NCI-H1105 (cell line): ENCODE measurements at regions not wholly inside any gene's neighbourhood (a gene's known extent, or its start where the extent isn't known, plus 50 kb on each side); places are given as distances from the start of the nearest gene placed in this dataset.
A peak's percentile ranks its signal among the peaks of the same experiment; 100 is the strongest.

Experiments used
- DNase-seq: peaks from one replicate; lab custom pipeline; 2025; lab: John Stamatoyannopoulos, UW

DNA sequence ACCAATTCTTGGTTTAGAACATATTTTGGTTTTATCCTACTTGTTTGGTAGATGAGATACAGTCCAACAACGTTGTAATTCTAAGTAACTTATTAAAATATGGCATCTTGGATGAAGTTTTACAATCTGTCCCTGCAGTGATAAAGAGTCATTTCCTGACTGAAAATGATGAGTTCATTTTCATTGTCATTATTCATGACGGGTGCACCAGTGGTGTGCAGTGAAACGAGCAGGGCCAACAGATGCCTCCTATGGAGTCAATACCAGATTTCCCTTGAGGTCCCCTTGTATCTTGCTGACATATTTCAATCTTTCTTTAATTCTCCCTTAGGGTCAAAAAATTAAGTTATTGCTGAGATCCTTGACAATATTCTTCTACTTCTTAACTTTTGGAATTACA lies 438.5 kb downstream of the LRIG3 start:
- no peak for DNase-seq

DNA sequence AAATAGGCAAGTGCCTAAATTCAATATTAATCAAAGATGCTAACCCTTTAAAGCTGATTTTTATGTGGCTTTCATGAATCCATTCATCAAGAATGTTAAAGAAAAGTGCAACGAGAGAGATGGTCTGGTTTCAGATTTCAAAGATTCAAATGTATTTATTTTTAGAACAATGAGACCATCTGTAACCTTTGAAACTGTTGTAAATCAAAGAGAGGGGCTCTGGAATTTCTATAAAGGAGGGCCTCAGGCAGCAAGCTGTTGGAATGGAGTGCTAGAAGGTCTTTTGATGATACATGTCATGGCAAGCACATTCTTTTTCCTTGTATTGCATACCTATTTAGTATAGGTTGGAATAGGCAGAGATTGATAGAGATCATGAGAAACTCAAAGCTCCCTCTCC lies 433.0 kb downstream of the LRIG3 start:
- DNase-seq, result no peak

DNA sequence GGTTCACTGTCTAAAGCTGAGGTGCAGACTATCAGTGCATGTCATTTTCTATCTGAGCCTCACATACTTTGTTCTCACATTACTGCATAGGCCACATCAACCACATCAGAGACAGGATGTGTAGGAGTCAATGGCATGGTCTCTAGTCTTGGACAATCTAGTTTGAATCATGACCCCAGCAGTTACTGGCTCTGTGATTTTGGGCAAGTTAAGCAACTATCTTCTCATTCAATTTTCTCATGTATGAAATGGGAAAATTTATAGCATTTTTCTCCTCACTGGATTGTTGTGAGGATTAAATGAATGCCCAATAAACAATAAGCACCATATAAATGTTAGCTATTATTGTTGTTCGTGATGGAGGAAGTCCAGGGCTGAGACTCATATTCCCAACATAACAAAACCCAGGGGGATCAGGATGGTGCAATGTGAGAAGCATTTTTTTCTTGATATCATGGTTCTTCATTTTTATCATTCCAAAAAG lies 432.6 kb downstream of the LRIG3 start:
- DNase-seq, result no peak

DNA sequence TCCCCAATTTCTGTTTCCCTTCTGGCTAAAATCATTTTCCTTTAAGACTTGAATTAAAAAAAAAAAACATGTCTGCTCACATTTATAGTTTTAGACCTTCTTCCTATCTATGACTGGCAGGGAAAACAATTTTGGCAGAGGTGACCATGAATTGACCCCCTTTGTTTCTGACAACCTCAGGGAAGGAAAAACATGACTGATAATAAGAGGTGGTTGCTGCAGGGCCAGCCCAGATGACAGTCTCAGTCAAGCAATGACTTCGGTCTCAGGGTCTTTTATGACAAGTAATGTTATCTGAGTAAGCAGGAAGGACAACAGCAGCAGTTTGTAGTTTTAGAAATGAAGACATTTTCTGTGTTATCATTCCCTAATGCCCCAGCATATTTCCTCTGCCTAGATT lies 430.9 kb downstream of the LRIG3 start:
- no peak for DNase-seq

DNA sequence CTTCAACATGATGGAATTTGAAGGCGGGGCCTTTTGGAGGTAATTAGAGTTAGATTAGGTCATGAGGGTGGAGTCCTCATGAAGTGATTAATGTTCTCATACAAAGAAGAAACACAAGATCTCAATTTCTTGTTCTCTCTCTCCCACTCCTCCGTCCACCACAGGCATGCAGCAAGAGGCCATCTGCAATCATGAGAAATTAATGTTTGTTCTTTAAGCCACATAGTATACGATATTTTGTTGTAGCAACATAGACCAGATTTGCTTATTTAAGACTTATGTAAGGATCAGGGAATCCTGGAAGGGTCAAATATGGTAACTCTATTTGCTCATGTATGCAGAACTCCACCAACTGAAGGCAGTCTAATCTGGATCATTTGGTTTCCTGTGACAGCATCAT lies 429.0 kb downstream of the LRIG3 start:
- no peak for DNase-seq

DNA sequence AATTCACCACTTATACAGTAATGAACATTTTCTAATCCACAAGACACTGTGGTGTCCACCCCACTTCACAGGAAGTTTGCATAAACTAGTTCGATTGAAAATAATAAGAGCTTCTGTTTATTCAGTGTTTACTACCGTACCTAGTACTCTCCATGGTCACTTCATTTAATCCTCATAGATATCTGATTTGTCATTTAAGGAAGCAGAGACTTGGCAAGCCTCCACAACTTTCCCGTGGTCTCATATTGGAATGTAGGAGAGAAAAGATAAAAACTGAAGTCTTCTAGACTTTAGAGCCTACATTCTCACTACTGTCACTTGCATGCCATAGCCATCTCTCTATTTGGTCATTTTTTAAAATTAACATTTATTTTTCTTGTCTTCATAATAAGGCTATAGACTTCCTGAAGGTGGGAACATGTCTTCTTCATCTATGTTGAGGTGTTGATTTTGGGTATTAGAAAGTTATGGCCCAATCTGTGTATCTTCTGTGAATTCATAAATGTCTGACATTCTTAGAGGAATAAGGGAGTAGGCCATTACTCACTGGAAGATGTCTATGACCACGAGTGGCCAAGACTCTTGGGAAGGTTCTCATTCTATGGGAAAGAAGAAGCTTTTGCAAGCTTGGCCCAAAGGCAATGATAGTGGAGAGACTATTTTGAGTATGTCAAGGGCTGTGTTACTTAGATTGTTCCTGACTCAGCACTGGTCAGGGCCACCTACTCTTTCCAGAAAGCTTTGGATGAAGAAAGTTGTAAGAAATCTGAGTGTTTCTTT lies 423.7 kb downstream of the LRIG3 start:
- no peak for DNase-seq

DNA sequence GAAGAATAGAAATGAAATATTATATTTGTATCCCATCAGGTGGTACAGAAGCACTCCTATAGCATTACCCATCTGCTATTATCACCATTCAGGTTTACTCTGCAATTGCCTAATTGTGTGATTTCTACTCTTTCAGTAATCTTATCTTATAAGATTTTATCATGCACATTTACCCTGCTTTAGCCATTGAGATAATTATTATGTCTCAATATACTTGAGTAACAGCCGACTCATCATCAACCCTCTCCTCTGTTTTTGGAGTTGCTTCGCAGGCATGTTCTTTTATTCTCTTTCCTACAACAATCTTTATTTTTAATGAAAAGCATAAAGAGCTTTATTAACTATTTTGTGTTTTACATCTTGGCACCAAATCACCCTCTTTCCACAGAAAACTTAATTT lies 419.9 kb downstream of the LRIG3 start:
- DNase-seq, result no peak

DNA sequence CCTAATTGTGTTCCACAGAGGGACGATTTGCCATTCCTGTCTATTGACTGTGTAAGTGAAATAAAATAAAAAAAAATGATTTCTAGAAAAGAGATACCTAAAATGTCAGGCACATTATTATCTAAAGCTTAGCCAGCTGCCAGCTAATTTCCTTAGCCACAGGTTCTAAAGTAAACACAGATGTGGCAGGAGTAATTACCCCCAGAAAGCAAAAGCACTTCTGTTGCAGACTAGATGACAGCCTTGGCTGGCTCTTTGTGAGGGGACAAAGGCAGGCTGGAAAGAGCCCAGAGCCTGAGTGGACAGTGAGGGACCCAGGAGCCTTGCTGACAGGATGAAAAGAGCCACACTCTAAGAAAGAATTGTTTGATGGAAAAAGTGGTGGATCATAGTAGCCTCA lies 418.1 kb downstream of the LRIG3 start:
- DNase-seq, result peak; percentile 87

DNA sequence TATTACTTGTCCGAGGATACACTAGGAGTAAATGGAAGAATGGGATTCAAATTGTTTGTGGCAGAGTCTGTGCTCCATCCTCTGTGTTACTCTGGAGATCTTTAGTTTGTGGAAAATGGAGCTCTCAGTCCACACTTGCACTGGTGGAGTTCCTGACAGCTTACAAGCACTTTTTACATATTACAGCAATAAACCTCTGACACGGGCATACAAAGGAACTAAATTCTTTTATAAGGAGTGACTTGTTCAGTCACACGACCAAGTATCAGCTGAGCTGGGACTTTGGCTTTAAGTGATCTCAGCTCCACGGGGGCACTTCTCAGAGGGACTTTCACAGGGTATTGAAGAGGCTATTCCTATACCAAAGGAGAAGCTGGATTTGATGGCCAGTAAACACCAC lies 417.5 kb downstream of the LRIG3 start:
- DNase-seq, result no peak

DNA sequence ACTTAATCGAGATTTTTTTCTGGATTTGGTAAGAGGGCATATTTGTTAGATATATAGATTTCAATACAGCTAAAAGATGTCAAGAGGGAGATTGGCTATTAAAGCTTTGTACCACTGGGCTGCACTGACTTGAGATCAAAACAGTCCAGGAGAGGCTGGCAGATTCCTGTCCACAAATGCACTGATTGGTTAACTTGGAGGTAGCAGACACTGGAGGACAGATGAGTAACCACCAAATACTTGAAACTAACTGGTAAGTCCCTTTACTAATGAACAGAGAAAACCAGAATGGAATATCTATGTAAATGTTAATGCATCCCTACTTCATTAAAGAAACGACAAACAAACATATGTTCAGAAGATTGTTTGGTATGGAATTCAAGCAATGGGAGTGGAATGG lies 416.6 kb downstream of the LRIG3 start:
- no peak for DNase-seq

DNA sequence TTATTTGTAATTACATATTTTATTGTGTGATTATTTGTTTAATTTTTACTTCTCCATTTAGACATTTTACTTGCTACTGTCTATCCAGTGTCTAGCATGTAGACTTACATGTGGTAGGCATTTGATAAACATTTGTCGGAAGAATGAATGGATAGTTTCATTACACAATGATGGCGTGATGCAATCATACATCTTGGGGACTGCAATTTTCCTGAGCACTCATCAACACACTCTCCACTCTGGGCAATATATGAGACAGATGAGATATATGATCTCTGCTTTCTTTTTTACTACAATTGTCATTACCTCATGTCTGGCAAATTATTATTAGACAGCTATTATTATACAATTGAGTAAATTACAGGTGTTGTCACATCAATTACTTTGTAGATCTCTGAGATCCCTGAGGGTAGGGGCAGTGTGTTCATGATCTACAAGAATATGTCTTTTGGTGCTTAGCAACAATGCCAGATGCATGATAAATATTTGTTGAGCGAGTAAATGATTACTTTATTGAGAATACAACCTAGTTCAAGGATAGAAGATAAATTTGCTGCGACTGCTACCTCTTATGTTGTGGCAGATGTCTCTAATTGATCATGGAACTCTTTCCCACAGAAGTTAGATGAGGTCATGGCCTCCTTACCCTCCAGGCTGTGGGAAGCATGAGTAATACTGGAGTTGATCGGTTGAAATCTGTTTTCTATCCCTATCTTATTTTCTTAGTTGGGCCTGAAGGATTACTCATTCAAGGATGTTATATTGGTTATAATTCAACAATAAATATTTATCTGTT lies 416.0 kb downstream of the LRIG3 start:
- DNase-seq, result peak; percentile 85

DNA sequence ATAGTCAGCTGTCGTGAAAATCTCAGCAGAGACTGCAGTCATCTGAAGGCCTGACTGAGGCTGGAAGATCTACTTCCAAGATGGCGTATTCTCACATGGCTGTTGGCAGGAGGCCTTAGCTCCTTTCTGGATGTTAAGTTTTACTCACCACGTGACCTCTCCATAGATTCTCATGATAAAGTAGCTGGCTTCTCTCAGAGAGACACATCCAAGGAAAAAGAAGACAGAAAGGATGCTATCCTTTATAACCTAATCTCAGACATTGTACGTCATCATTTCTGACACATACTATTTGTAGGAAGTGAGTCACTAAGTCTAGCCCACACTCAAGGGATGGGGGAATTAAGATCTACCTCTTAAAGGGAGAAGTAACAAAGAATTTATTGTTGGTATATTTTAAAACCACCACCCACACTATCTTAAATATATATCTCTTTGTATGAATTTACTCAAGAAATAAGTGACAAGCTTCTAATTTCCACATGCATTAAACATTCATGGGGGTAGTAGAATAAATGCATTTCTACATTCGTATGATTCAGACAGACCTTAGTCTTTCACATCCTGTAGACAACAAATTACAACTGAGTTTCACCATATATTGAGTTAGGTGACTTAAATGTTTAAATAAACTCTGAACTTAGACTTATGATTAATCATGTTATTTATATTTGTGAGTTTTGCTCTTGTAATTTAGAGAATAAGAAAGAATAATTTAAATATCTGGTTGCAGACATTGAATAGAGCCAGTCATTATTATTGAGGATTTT lies 411.0 kb downstream of the LRIG3 start:
- DNase-seq, result no peak

DNA sequence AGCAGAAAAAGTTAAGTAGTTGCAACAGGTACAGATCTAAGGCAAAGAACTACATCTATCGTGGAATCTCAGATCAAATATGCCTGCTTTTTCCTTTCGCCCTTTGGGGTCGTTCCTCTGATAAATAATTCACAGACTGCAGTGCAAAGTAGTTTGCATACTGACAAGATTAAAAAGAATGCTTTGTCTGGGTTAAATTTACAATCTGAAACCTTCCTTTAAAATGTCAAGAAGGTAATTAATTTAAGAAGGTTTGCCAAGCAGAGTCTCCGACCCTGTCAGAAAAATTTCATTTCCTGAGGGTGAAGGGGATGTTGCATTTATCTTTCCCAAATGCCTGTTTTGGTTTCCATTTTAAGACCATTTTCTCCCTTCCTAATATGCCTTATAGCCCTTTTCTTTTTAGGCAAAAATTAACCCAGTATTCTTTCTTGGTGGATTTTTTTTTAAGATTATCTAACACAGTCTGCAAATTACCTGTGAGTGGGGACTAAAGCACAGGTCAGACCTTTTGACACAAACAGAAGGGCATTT lies 406.9 kb downstream of the LRIG3 start:
- no peak for DNase-seq

DNA sequence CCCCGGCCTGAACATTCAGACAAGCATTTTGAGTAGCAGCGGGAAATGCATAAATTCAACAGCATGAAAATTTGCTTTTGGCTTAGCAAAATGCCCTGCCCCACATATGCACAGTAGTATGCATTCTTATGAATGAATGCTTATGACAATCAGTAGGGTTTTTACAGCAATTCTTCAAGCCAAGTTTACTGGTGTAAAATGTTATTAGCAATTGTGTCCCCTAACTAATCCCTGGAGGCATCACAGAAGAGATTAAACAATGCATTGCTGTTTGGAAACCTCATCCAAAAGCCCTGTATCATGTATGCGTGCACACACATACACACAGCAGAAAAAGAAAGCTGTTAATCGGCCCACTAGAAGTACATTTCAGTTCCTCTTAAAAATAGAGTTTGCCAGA lies 406.5 kb downstream of the LRIG3 start:
- no peak for DNase-seq

DNA sequence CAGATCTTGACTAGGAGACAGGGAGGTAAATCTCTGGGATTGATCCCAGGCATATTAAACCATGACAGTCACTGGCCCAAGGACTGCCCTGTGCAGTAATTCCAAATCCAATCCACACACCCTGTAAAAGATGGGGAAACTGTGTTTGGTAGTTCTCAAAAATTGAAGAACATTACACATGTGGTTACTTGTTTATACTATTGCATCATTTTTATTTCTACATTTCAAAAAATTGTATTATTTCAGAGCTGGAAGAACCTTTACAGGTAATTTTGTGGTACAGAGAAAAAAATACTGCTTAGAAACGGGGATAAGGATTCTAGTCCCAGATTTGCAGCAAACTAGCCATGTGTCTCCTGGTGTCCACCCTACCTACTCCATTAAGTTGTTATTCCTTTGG lies 400.5 kb downstream of the LRIG3 start:
- DNase-seq, result no peak

DNA sequence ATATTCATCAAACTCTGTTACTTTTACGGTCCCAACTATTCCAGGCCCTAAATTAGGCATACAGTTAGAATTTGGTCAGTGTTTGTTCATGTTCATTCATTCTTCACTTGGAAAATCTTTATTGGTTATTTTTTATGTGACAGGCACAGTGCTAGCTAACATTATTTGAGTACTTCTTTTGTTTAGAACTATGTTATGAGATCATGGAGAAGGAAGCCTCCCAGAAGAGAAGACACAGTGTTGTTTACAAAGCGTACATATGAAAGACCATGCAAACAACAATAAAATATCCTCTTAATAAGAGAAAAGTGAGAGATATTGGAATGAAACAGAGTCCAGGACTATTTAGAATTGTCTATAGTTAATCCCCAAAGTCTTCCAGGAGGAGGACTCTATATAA lies 399.2 kb downstream of the LRIG3 start:
- DNase-seq, result no peak

DNA sequence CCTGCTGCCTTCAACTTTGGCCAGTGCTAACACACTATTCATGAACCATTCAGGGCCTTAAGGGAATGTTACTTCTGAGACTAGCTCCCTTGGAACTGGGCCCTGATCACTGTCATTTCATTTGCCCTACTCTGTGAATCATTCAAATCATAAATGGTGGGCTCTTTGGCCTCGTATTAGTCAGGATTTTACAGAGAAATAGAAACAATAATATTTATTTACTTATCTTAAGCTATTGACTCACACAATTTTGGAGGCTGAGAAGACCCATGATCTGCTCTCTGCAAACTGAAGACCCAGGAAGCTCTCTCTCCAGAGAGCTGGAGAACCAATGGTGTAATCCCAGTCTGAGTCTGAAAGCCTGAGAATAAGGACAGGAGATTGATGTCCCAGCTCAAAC lies 398.5 kb downstream of the LRIG3 start:
- no peak for DNase-seq

DNA sequence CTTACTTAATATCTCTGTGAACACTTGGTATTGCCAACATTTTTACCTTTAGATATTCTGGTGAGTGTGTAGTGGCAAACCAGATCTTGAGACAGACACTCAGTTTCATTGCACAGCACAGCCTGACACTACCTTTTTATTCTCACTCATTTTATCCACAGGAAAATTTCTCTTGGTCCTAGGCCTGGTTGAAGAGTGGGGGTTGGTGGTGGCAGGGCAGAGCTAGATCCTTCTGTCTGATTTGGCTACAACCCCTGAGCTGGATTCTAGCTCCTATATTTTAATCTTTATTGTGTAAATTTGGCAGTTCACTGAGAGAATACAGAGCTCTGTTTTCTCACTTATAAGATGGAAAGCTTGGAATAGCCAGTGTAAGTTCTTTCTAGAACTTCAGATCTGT lies 396.9 kb downstream of the LRIG3 start:
- no peak for DNase-seq

DNA sequence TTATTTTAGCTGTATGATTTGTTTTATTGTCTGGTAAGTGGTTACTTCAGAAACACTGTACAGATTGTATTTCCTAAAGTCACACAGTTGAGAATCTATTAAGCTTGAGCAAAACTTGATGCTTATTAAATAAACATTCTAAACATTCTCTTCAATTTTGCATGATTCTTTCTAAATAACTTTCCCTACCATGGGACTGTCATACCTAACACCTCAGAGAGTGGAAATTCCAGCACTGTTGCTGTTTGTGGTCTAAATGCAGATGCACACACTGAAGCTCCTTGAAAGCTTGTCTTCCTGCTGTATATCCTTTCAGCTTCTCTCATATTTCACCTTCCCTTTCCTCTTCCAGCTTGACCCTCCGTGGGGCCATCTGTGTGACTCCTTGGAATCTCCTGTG lies 392.0 kb downstream of the LRIG3 start:
- no peak for DNase-seq

DNA sequence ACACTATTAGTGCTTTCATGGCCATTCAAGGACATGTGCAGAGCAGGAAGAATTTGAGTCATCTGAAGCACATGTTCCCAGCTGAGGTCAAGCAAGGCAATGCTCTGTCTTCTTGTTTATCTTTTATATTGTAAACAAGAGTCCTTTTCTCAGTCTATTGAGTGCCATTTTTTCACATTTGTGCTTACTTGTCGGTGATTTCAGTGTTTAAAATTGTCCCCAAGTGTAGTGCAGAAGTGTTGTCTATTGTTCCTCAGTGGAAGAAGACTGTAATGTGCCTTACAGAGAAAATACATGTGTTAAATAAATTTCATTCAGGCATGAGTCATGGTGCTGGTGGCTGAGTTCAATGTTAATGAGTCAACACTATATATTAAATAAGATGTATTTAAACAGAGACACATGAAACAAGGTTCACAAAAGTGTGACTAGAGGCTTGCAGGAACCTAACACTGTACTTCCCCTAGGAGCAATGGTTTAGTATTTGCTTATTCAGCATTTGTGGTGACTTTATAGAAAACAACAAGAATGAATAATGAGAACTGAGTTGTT lies 391.1 kb downstream of the LRIG3 start:
- DNase-seq, result no peak

DNA sequence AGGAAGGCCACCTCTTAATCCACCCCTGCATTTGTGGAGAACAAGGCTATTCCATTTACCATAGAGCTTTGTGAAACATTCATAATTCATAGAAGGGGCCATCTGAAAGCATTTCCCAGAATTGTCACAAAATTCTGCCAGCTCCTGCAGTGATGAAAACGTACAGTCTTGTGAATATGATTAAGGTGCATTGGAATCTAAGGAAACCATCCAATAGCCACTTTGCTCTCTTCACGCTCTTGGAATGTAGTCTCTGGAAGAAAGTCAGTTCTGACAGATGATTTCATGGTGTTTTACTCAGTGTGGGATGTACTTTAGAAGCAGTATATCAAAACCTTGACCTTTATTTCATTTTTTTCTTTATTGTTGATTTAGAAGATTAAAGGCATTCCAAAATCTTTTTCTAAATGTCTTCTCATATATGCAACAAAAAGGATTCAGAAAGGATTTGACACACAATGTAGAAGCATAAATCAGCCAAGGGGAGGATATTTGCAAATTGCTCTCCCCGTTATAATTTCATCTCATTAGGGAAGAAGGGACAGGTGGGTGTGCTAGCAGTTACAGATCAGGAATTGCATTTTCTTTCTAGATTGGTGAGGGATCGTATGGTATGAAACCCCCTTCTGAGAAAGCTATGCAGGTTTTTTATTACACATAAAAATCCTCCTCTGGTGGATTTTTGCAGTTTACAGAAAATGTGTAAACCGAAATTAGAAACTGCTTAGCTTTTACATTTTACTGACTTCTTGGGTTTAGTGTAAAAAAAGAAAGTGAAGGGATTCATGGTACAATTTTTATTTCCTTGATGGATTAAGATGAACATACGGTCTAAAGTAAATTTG lies 390.2 kb downstream of the LRIG3 start:
- no peak for DNase-seq
